Suppressor macrophage treated with lipopolysaccharide for 4 hours (primary cell): ENCODE measurements at regions not wholly inside any gene's neighbourhood (a gene's known extent, or its start where the extent isn't known, plus 50 kb on each side); places are given as distances from the start of the nearest gene placed in this dataset.

Experiments
- DNase-seq: peaks from one replicate; pipeline ENCODE4 v3.0.0-alpha.2; 2020

GRCh38 chrX:110847334-110847733 lies 51.7 kb upstream of the CHRDL1 start:
- peak; percentile 68 for DNase-seq

GRCh38 chrX:110846071-110846470 lies 50.5 kb upstream of the CHRDL1 start:
- DNase-seq: no peak
